SK-N-DZ (cell line): ENCODE measurements at regions not wholly inside any gene's neighbourhood (a gene's known extent, or its start where the extent isn't known, plus 50 kb on each side); places are given as distances from the start of the nearest gene placed in this dataset.
"Not testable (repeated sequence)": the region's sequence is repeated elsewhere in the genome, so short reads cannot be mapped to it uniquely, and the experiment has no call there.

Source experiments
- DNase-seq: peaks from one replicate; pipeline ENCODE4 v3.0.0-alpha.2; 2015; ENCODE audit warnings: low spot score

DNA sequence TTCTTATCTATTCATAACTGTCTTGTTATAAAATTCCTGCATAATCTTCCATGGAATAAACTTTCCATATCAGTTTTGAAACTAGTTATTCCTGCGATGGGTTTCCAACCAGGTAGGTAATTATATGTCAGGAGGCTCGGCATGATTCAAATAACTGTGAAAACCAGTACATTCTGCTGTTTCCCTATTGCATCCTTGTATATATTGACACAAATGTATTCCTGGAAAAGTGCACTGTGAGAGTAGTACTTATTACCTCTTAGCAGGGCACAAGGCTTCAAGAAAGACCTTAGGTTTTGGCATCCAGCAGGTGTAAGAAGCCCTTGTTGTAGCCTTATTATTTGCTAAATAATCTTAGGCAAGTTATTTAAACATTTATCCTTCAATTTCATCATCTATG is 1131.3 kb upstream of the ATXN8OS start:
- DNase-seq, result no peak

DNA sequence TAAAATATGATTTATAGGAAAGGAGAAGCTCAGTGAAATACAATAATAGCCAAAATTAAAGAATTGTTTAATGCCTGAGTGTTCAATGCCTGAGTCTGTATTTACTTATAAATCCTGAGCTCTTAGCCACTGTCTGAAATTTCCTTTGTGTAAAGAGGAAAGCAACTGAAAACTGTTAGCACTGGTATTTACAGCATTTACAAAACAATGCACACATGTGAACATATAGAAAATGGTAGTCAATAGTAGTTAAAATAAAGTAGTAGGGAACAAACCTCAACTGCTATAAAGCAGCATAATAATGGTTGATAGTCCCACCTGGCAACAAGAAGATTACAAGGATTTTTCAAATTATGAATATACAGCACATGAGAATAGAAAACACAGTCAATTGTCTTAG is 1137.1 kb upstream of the ATXN8OS start:
- no peak for DNase-seq

DNA sequence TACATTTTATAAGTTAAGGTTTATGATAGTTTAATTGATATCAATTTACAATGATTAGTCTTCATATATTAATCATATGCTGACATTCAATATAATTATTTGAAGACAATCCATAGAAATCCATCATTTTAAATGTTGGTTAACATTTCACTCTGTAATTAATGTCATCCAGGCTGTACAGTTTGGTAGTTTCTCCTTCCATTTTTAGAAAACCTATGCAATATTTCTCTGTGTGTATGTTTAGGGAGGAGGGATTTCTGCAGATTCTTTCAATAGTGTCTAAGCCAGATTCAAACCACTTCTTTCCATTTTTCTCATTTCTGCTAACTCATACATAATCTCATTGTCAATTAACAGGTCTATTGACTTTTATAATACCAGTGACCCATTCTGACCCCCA is 1159.0 kb upstream of the ATXN8OS start:
- DNase-seq, result no peak

DNA sequence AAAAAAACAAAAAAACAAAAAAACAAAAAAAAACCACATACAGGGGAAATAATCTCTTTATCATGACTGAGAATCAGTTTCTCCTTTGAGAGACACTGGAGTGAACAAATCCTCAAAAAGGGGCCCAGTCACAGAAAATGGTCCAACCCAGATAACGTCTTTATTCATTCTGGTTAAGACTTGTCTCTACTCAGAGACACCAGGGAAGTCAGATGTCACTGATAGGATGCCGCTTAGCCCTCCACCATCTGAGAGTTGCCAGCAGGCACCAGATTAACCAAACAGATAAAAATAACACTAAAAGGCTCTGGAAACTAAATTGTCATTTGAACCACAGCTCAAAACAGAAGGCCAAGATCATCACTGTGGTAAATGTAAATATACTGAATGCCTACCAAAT is 1163.4 kb upstream of the ATXN8OS start:
- peak; percentile 77 for DNase-seq

DNA sequence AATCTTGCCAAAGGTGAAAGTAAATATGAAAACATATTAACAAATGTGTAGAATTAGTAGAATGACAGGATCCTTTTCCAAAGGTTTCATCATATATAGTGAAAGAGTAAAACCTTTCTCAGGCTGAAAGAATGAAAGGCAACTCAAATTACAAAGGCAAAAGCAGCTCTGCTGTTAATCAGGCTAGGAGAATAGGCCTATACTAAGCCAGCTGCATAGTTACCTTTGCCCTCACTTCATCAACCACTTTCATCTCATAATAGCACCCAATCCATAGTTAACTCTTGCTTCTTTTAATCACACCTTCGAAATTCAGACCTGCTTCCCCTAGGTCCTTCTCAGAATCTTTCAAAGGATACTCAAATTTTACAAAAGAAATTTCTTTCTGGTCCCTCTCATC is 1167.6 kb upstream of the ATXN8OS start:
- DNase-seq, result no peak

DNA sequence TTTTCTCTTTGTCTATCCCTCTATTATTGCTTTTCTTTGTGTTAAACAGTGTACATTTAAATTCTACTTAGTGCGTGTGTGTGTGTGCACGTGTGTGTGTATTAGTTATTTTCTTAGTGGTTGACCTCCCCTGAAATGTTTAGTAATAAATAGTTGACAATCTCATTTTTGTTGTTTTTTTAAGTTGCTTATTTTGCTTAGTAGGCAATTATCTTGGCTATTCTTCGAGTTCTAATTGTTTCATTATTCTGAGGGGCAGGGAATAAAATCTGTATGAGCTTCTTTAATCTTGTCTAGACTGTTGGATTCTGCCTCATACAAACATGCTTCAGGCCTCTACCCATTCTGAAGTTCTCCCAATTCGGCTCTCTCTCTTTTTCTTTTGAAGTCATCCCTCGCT is 1169.0 kb upstream of the ATXN8OS start:
- no peak for DNase-seq

DNA sequence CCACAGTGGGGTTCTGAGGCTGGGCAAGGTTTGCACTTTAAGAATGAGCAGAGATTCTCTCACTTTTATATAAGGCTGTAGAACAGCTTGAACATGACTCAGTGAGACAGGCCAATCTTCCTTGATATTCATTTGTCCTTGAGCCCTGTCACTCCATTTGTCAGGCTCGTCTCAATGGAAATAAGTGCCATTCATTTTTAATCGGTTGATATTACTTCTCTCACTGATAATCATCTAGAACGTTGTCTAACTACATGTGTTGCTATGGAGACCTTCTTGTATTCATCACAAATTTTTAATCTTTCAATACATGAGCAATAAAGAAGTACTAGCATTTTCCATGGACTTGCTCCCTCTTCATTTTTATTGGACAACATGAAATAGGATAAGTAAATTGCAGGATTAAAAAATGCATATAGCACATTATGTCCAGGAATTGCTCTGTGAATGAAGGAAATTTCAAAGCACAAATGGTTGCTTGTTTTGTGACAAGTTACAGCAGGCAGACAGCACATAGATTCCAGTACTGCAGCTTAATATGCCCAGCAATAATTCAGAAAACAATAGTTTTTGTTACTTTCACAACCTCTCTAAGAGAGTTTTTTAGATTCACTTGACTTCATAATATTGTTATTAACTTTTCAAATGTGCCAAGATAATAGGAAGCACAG is 1178.4 kb upstream of the ATXN8OS start:
- no peak for DNase-seq

DNA sequence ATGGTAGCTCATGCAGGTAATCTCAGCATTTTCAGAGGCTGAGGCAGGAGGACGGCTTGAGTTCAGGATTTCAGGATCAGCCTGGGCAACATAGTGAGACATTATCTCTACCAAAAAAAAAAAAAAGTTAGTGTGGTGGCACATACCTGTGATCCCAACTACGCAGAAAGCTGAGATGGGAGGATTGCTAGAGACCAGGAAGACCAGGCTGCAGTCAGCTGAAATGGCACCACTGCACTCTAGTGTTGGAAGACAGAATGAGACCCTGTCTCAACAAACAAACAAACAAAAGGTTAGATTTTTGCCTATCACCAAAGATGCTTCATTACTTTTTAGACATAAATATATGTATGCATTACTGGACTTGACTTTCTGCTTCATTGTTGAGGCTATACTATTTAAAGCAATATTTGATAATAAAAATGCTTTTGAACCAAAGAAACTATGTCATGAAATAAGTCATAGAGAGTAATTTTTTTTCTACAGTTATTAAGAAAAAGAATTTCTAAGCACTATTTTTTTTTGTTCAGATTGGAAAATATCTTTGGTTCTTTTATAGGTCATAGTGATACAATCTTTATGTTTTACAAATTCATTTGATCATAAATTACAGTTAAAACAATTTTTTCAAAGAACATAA is 1180.1 kb upstream of the ATXN8OS start:
- peak; percentile 65 for DNase-seq

DNA sequence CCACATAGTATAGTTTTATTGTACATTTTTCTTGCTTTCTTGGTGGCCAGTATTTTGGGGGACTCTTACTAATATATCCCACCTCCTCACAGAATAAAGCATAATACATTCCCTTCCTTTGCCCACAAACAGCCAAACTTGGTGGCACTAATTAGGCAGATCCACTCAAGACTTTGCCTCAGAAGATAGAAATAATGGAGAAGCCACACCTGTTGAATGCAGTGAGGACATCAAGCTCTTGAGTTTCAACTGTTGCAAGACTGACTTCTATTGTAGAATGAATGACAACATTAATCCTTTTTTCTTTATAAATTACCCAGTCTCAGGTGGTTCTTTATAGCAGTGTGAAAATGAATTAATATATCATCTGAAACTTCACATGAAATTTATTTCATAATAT is 1183.6 kb upstream of the ATXN8OS start:
- DNase-seq, result no peak

DNA sequence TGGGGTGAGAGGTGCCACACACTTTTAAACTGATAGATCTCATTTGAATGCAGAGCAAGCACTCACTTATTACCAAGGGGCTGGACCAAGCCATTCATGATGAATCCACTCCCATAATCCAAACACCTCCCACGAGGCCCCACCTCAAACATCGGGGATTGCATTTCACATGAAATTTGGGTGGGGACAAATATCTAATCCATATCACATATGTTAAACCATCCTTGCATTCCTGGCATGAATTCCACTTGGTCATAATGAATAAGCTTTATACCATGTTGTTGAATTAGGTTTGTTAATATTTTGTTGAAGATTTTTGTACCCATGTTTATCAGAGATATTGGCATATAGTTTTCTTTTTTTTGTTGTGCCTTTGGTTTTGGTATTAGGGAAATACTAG is 1198.7 kb upstream of the ATXN8OS start:
- no peak for DNase-seq

DNA sequence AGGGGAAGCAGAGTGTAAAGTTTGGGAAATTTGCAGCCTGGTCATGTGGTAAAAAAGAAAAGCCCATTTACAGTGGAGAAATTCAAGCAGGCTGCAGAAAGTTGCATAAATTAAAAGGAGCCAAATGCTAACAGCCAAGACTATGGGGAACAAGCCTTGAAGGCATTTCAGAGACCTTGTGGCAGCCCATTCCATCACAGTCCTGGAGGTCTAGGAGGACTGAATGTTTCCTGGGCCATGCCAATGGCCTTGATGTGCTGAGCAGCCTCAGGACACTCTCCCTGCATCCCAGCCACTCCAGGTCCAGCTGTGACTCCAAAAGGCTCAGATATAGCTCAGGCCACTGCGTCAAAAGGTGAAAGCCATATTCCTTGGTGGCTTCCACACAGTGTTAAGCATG is 1202.4 kb upstream of the ATXN8OS start:
- DNase-seq, result no peak

DNA sequence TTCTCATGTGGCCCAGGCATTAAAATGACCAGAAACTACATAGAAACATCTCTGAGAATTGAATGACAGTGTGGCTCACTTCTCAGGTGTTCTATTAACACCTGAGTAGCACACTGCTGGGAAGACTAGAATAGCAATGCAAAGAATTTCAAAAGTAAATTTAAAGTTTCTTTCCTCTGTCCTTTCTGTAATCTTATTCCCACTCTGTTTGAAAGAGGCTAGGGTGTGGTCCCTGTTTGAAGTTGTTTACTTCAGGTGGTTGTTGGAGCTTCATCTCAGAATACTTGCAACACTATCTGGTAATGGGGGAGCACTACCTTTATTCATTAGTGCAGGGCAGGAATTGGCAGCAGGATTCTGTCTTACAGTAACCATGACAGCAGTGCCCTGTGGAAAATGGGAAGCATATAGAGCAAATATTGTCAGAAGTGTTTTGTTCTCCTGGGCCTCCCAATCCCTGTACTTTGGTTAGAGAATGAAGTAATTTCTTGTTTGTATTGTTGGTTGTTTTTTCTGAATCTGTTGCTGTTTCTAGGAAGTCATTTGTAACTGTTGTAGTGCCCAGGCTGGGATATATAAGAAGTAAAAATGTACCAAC is 1210.2 kb upstream of the ATXN8OS start:
- no peak for DNase-seq

DNA sequence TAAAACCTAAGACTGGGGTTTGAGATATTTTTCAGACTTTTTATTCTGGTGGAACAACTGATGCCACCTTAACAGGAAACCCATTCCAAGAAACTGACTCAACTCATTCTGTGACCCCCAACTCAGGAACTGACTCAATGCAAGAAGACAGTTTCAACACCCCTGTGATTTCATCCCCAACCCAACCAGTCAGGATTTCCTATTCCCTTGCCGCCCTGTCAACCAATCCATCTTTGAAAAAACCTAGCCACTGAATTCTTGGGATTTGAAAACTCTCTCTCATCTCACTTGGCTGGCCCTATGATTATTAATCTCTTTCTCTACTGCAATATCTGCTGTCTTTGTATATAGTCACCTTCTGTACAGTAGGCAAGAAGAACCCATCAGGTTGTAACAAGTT is 1211.9 kb upstream of the ATXN8OS start:
- no peak for DNase-seq

DNA sequence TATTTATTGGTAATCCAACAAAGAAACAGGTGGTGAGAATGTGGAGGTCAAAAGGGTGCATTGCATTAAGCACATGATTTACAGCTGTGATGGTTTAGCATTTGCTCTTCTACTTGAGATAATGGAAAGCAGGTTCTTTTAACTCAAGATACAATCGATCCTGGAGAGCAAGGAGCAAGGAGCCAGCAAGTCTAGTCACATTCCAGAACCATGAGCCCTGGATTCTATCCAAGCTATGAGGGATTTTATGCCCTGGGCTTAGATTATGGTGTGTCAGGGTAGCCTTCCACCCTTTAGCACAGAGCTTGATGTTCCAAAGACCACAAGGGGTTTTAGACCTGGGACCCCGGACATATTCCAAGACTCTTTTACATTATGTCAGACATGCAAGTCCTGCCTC is 1213.9 kb upstream of the ATXN8OS start:
- peak; percentile 82 for DNase-seq

DNA sequence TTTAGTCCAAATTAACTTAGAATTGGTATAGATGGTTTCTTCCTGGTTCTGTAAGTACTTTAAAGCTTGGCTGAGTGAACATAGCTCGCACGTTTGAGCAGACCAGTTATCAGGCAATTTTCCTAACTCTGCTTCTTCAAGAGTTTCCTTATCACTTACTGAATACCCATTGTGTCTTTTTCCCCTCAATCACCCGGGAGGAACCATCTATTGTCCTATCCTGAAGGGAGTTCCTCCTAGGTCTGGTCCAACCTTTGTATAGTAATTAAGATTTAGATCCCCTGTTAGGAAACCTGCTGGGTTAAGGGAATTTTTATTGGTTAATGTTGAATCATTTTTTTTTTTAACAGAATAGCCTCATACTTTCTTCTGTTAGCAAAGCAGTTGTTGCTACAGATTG is 1215.0 kb upstream of the ATXN8OS start:
- DNase-seq, result not testable (repeated sequence)

DNA sequence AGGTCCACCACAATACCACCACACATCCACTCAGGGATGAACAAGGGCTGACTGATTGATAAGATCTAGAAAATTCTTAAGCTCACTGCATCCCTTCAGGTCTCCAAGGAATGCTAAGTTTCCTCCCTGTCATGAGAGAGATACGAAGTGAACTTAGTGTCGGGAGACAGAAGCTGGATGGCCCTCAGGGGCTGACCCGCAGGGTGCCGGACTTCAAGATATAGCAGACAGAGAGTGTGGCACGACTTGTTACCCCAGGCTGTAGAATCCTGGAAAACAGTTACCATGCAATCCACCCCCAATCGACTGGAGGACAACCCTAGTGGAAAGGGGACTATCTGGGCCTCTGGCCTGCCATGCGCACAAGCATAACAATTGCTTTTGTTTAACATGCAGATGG is 1217.5 kb upstream of the ATXN8OS start:
- DNase-seq, result not testable (repeated sequence)

DNA sequence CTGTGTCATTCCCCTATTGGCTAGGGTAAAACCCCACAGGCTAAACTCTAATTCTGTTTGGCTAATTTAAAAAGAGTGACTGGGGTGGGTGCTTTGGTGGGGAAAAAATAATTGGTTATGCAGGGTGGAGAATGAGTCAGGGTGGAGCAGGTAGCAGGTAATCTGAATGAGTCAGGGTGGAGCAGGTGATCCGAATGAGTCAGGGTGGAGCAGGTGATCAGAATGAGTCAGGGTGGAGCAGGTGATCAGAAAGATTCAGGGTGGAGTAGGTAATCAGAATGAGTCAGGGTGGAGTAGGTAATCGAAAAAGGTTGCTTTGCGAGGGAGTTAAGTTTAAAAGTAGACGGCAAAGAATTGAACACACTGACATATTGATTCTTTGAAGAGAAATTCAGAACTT is 1218.8 kb upstream of the ATXN8OS start:
- DNase-seq, result no peak

DNA sequence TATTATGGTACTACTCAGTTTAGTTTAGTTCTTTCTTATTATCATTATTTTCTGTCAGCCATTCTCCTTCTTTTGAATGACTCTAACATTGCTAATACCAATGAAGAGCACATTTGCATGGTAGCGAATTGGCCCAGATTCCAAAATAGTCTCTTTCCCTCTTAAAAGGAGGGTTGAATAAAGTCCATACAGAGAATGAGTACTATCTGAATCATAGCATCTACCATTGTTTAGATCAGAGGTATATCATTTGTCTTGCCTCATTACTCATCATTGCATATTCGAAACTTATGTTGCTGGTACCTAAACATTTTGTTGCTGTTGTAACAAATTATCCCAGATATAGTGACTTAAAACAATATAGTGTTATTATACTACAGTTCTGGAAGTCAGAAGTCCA is 1235.3 kb upstream of the ATXN8OS start:
- DNase-seq, result no peak

DNA sequence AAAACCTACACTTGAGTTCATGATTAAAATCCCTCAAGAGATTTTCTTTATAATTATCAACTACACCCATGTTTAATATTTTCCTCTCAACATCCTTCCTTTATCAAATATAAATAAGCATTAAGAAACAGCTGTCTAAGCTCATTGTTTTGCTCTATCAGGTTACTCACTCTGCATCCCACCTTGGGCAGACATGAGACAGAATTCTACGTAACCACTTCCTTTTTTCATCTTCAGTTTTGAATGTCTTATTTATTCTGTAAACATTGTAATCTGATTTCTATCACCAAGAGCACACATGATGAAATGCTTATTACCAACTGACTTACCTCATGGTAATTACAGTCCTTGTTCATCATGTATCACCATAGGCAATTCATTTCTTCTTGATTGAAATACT is 1256.6 kb upstream of the ATXN8OS start:
- DNase-seq, result no peak

DNA sequence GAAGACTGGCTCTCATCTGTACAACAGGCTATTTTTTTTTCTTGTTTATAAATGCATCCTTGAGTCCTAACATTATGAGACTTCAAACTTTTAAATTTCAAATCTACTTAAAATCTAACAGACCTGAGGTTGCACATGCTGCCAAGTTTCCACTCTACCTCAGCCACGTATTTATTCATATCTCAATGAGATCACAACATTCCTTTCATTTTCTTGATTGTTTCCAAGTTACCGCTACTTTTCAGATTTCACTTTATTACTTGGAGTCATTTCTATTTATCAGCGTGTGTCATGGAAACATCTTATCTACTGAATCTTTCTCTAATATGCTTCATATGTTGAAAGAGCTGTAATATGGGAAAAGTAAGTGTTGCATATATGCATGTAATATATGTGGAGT is 1257.5 kb upstream of the ATXN8OS start:
- DNase-seq, result no peak

DNA sequence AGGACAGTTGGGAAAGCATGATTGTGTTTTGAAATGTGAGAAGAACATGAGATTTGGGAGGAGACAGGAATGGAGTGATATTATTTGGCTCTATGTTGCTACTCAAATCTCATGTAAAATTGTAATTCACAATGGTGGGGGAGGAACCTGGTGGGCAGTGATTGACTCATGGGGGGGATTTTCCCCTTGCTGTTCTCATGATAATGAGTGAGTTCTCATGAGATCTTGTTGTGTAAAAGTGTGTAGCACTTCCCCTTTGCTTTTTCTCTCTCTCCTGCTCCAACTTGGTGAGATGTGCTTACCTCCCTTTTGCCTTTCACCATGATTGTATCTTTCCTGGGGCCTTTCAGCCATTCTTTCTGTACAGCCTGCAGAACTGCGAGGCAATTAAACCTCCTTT is 1261.0 kb upstream of the ATXN8OS start:
- no peak for DNase-seq

DNA sequence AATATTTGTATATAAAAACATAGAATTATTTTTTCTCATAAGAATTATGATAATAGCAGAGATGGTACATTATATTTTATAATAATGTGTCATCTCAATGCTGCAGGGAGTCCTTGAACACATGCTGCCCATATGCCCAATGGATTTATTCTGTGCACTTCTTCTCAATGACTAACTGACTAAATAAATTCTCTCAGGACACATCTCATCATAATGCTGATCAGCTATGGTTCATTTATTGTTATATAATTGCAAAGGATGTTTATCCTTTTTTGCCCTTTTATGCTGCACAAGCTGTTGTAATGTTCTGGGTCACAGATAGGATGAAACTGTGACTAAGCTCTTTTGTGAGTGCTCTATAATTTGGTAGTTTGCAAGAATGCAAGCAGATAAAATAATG is 1273.3 kb upstream of the ATXN8OS start:
- DNase-seq, result no peak

DNA sequence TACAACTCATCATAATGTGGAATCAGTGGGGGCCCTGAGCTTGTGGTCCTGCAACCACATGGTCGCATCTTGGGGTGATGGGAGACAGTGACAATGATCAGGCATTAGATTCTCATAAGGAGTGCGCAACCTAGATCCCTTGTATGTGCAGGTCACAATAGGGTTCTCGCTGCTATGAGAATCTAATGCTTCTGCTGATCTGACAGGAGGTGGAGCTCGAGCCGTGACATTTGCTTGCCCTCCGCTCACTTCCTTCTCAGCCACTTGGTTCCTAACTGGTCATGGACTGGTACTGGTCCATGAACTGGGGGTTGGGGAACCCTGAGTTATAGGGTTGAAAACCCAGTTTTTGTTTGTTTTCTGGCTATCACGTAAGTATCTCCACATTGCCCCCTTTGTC is 1290.9 kb upstream of the ATXN8OS start:
- no peak for DNase-seq
